Type B pancreatic cell (in vitro differentiated cells): ENCODE measurements at regions not wholly inside any gene's neighbourhood (a gene's known extent, or its start where the extent isn't known, plus 50 kb on each side); places are given as distances from the start of the nearest gene placed in this dataset.
A peak's percentile ranks its signal among the peaks of the same experiment; 100 is the strongest.

Source experiments
- DNase-seq: peaks from one replicate; pipeline ENCODE4 v3.0.0; 2021; ENCODE audit warnings: mixed read lengths; ENCODE audit not compliant: unreplicated experiment; ENCODE audit errors: extremely low spot score
- H3K27ac Mint-ChIP-seq: 2 replicates; pipeline ENCODE4 v1.8.0; 2021; ENCODE audit warnings: mild to moderate bottlenecking, mixed read lengths
- H3K27me3 Mint-ChIP-seq: 2 replicates; pipeline ENCODE4 v1.8.0; 2021; ENCODE audit warnings: mixed read lengths
- H3K36me3 Mint-ChIP-seq: 2 replicates; pipeline ENCODE4 v1.8.0; 2021; ENCODE audit warnings: mixed read lengths
- H3K4me1 Mint-ChIP-seq: one replicate; pipeline ENCODE4 v1.8.0; 2021; ENCODE audit warnings: mixed read lengths; ENCODE audit not compliant: unreplicated experiment
- H3K4me3 Mint-ChIP-seq: 2 replicates; pipeline ENCODE4 v1.8.0; 2021; ENCODE audit warnings: mild to moderate bottlenecking, mixed read lengths
- H3K9me3 Mint-ChIP-seq: 2 replicates; pipeline ENCODE4 v1.8.0; 2021; ENCODE audit warnings: mixed read lengths
- CTCF ChIP-seq: fragments of 200-600 bp; sonication (generic); conservative IDR thresholded peaks from 2 replicates; pipeline ENCODE4 v1.5.0; 2021; ENCODE audit warnings: antibody characterized with exemption, mild to moderate bottlenecking

GRCh38 chr12:22900401-22900800, 275.4 kb downstream of the ETNK1 start:
- H3K9me3 Mint-ChIP-seq, result peaks cover 6% of the 10 kb centered on the region
- no peaks in the 10 kb centered on the region for H3K27me3 Mint-ChIP-seq
- peak overlapping the region; percentile 93 for H3K27ac Mint-ChIP-seq
- peaks cover 8% of the 10 kb centered on the region for H3K36me3 Mint-ChIP-seq
- no peak for DNase-seq
- no peak overlapping the region for H3K4me3 Mint-ChIP-seq
- no peak for TF ChIP-seq CTCF
- no peaks in the 10 kb centered on the region for H3K4me1 Mint-ChIP-seq

GRCh38 chr12:22904485-22904884, 279.5 kb downstream of the ETNK1 start:
- H3K9me3 Mint-ChIP-seq, result peaks cover 3% of the 10 kb centered on the region
- H3K27me3 Mint-ChIP-seq, result no peaks in the 10 kb centered on the region
- no peaks in the 10 kb centered on the region for H3K4me1 Mint-ChIP-seq
- H3K27ac Mint-ChIP-seq, result no peak overlapping the region
- H3K36me3 Mint-ChIP-seq, result peaks cover 3% of the 10 kb centered on the region
- no peak for TF ChIP-seq CTCF
- DNase-seq, result no peak
- no peak overlapping the region for H3K4me3 Mint-ChIP-seq

GRCh38 chr12:22916241-22916640, 291.3 kb downstream of the ETNK1 start:
- DNase-seq, result no peak
- no peaks in the 10 kb centered on the region for H3K9me3 Mint-ChIP-seq
- H3K4me3 Mint-ChIP-seq, result no peak overlapping the region
- no peaks in the 10 kb centered on the region for H3K36me3 Mint-ChIP-seq
- no peak overlapping the region for H3K27ac Mint-ChIP-seq
- TF ChIP-seq CTCF, result no peak
- peaks cover 12% of the 10 kb centered on the region for H3K27me3 Mint-ChIP-seq
- H3K4me1 Mint-ChIP-seq, result no peaks in the 10 kb centered on the region

GRCh38 chr12:22916815-22917214, 291.8 kb downstream of the ETNK1 start:
- H3K27ac Mint-ChIP-seq, result no peak overlapping the region
- peaks cover 12% of the 10 kb centered on the region for H3K27me3 Mint-ChIP-seq
- H3K4me3 Mint-ChIP-seq, result no peak overlapping the region
- TF ChIP-seq CTCF, result no peak
- H3K9me3 Mint-ChIP-seq, result no peaks in the 10 kb centered on the region
- no peaks in the 10 kb centered on the region for H3K36me3 Mint-ChIP-seq
- no peak for DNase-seq
- H3K4me1 Mint-ChIP-seq, result no peaks in the 10 kb centered on the region

- no peak for TF ChIP-seq CTCF
- no peak overlapping the region for H3K27ac Mint-ChIP-seq
- H3K9me3 Mint-ChIP-seq, result no peaks in the 10 kb centered on the region
- peaks cover 8% of the 10 kb centered on the region for H3K27me3 Mint-ChIP-seq
- no peaks in the 10 kb centered on the region for H3K4me1 Mint-ChIP-seq
- no peak for DNase-seq
- no peaks in the 10 kb centered on the region for H3K36me3 Mint-ChIP-seq
- H3K4me3 Mint-ChIP-seq, result no peak overlapping the region
Observed at GRCh38 chr12:22919883-22920282, 294.9 kb downstream of the ETNK1 start.

- peak overlapping the region; percentile 56 for H3K4me3 Mint-ChIP-seq
- TF ChIP-seq CTCF, result no peak
- H3K27me3 Mint-ChIP-seq, result no peaks in the 10 kb centered on the region
- DNase-seq, result no peak
- H3K36me3 Mint-ChIP-seq, result no peaks in the 10 kb centered on the region
- peak overlapping the region; percentile 63 for H3K27ac Mint-ChIP-seq
- no peaks in the 10 kb centered on the region for H3K4me1 Mint-ChIP-seq
- no peaks in the 10 kb centered on the region for H3K9me3 Mint-ChIP-seq
Observed at GRCh38 chr12:22923768-22924167, 298.8 kb downstream of the ETNK1 start.
